Activated T-cell treated with anti-CD3 and anti-CD28 coated beads, Interleukin-2, amount 50 U/mL, for 48 hours (primary cell): ENCODE measurements at regions not wholly inside any gene's neighbourhood (a gene's known extent, or its start where the extent isn't known, plus 50 kb on each side); places are given as distances from the start of the nearest gene placed in this dataset.

Experiments used
- DNase-seq, 2 experiments: peaks; one replicate each; pipeline ENCODE4 v3.0.0-alpha.2; 2020

DNA sequence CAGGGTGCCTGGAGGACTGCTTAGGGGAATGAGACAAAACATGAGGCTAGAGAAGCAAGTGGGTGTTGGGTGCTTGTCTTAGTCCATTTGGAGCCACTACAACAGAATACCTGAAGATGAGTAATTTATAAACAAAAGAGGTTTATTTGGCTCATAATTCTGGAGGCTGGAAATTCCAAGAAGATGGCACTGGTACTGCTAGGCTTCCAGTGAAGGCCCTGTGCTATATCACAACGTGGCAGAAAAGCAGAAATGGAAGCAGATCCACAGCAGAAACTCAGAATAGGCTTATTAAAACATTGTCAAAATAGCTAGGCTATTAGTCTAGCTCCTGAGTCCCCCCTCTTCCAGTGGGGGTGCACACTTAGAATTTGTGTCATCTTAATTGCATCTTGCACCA is 701.7 kb downstream of the RWDD3 start:
- DNase-seq = no peak

DNA sequence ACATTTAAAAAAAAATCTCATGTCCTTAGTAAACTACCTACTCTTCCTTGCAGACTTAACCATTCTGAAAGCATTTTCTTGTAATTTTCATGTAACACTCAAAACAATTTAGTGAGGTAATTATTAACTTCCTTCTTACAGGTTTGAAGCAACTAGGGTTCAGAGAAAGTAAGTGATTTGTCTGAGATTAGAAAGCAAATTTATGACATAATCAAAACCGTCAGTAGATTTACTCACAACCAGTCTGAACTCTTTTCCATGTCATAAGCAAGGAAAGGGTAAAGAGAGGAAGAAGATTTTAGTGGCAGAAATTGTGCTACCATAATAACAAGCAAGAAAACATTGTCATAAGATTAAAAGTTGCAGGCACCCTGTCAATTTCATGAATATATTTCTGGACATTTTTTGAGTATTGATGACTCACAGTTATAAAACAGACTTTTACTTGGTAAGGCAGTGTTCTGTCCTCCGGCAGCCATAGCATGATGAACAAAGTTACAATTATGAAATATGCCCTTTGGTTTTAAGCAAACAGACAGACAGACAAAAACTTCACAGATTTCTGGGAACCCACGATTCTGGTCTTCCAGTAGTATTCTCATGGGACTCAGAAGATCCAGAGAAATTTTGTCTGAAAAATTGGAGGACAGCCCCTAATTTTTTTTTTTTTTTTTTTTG is 707.2 kb downstream of the RWDD3 start:
- DNase-seq = no peak

DNA sequence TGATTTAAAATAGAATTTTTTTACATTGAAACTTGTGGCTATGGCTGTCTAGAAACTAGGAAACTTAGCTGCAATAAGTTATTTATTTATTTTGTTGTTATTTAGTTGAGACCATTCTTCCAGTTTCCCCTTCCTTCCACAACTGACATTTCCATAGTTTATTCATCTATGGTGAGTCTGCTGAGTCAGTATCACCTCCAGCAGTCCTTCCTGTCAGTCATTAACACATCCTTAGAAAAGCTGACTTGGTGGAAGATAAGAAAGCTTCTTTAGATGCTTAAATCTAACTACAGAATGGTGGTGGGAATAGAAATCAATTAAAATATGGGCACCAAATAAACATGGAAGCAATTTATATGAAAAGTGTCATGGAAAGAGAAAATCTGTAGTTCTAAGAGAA is 714.0 kb downstream of the RWDD3 start:
- no peak for DNase-seq

DNA sequence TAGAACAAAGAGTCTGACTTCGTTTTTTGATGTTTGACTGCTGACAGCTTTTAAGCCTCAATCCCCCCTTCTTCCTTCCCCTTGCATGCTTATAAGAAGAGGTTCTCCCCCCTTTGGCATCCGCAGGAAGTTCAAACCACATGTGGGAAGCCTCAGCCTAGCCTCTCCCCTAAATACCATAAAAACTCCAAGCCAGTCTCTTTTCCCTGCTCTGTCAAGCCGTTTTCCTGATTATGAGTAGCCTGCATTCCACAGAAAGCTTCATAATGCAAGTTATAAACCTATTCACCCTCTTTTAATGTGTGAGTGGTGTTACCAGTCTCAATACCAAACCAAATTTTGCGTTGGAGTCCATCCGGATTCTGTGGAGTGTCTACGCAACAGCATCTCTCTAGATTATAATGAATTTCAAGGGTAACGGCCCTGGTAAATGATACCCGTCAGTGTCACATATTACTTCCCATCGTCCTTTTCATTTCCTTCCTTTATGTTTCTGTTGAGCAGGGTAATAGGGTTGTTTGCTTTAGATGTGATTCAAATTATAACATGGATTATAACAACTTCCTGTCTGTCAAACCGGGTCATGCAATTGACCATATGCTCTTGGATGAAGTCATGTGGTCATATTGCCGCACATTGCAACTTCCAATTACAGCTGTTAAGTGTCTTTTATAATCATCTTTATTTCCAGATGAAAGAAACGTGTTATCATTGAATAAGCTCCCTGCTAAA is 717.5 kb downstream of the RWDD3 start:
- DNase-seq = no peak

DNA sequence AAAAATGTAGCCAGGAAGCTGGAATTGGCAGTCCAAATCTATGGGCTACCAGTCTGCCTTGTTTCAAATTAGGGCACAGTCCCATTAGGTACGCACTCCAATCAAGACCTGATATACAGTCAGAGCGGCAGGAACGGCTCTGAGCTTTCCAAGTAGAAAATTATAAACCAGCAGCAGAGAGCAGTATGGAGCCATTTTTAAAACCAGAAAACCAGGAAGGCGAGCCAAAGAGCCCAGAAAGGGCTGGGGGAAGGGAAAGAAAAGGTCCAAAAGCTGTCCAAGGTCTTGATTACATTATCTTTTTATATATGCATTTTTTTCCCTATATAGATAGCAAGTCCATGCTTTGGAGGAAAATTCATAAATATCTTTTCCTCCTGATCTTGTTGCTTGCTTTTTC is 719.0 kb downstream of the RWDD3 start:
- no peak for DNase-seq

DNA sequence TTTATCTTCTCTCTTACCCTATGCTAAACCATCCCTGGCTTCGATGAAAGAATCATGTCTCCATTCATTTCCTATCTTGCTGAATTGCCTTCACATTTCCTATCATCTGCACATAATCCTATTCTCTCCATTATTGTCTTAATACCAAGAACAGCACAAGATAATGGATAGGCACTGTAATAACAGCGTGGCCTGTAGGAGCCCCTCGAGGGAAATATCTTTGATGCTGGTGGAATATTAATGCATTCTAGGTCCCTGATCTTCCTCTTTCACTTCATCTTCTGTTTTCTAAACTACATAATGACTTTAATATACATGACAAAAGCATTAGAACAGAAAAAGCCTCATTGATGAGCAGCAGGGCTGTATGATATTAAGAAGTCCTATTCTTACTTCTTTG is 720.6 kb downstream of the RWDD3 start:
- no peak for DNase-seq

DNA sequence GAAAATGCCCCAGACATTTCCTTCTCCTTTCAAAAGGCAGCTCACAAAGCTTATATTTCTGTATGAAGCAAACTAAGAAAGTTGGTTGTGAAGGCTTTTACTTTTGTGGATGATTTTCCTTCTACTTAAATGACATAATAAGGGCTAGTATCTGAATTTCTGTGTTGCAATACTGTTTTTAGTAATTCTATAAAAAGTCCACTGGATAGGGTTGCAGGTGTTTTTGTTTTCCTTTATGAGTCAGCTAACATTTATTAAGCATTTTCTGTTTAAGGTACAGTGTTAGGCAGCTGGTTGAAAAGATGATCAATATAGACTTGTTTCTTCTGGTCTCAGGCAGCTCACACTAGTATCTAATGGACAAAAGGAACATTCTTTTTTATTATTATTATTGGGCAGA is 722.2 kb downstream of the RWDD3 start:
- DNase-seq = no peak

DNA sequence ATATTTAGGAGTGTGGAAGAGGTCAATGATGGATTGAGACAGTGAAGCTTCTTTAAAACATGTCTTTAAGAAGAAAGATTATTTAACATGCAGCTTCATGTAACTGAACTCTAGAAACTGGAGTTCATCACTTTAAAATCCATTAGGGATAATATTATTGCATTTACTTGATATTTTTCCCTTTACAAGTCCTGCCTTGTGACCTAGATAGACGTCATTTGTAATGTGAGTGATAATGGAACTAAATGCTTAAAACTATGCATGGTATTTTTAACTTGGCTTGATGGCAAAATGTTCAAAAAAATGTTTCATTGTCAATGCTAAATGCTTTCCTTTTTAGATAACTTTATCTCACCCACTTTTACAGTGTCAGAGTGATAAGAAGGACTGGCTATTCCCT is 723.7 kb downstream of the RWDD3 start:
- no peak for DNase-seq

DNA sequence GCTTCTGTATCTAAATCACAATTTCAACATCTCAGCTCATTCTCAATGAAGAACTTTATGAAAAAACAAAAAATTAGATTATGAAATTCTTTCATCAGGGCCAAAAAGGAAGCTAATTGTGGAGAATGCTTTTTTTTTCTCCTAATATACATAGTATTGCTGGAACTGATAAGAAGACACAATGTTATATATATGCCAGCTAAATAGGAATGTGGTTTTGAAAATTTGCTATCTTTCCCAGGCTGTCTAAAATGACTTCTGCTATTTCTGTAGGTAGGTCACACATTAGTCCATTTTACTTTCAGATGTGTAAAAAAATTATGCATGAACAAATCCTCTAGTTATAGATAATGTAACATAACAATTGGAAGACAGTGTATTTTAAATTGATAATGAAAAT is 732.9 kb downstream of the RWDD3 start:
- DNase-seq = no peak

DNA sequence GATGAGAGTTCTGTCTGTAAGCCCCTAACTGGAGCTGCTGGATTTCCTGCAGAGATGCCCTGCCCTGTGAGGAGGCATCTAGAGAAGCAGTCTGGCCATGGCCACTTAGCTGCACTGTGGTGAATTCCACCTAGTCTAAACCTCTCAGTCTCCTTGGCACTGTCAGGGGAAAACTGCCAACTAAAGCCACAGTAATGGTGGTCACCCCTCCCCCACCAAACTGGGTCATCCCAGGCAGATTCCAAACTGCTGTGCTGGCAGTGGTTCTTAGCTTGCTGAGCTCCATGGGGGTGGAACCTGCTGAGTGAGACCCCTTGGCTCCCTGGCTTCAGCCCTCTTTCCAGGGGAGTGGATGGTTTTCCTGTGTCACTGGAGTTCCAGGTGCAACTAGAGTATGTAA is 740.6 kb downstream of the RWDD3 start:
- DNase-seq = no peak

DNA sequence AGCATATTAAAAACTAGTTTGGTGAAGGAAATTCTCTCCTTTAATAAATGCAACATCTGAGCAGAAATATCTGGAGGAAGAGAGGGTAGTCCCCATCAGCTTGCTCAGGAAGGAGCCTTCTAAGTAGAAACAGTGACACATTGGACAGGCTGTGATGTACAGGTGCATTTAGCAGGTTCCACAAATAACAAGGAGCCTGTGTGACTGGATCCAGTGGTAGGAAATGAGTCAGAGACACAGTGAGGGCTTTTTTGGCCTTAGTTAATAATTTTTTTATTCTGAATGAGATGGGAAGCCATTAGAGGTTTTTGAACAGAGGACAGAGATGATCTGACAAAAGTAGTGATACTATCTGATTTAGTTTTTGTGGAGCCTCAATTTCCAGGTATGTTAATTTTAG is 738.9 kb upstream of the PTBP2 start:
- DNase-seq = no peak

DNA sequence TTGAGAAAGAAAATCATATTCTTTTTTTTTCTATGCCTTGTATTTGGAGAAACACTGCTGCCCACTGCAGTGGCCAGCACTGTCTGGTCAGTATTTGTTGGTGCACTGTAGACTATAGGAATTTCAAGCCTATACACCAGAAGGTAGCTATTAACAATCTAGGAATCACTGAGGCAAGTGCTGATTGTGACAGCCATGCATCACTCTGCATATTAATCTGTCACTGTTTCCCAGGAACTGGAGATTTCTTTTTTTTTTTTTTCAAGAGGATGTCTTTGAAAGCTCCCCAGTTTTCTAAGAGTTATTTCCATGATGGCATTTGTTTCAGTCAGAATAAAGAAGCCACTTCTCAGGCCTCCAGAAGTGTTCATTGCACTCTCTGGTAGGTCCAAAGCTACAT is 737.8 kb upstream of the PTBP2 start:
- no peak for DNase-seq

DNA sequence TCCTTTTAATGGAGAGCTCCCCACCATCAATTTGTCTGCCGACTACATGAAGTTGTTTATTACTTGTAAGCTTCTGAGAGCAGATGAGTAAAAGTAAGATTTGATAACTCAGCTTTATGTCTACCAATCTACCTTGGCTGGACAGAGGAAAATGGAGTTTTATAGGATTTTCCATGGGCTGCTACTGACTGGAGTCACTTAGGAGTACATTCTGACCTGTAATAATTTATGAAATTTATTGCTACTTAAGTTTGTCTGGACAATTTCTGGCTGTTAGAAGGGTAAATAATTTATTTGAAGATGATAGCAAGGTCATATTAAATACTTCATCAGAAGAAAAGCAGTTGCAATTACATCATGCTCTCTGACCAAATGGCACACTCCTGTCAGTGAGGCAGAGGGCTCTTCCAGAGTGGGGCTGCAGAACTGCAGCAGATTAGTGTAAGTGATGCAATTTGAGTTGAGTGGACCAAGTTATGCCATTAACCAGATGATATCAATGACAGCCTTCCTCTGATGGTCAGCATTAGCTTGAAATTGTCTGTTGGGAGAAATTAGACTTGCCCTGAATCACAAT is 736.7 kb upstream of the PTBP2 start:
- no peak for DNase-seq

DNA sequence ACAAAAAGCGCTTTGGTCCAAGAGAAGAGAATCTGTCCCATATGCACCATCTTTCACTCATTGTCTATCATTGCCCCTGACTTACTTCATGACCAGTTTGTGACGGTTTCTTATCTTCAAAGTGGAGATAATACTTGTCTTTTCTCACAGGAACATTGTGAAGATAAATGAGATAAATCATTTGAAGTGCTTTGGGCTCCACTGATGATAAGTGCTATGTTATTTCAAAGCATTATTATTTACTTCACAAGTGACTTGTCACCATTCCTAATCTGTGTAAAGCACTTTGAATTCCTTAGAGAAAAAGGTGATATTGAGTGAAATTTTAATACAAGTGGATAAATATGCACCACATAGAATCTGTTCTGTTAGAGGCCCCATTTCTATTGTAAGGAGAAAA is 731.6 kb upstream of the PTBP2 start:
- DNase-seq = no peak

DNA sequence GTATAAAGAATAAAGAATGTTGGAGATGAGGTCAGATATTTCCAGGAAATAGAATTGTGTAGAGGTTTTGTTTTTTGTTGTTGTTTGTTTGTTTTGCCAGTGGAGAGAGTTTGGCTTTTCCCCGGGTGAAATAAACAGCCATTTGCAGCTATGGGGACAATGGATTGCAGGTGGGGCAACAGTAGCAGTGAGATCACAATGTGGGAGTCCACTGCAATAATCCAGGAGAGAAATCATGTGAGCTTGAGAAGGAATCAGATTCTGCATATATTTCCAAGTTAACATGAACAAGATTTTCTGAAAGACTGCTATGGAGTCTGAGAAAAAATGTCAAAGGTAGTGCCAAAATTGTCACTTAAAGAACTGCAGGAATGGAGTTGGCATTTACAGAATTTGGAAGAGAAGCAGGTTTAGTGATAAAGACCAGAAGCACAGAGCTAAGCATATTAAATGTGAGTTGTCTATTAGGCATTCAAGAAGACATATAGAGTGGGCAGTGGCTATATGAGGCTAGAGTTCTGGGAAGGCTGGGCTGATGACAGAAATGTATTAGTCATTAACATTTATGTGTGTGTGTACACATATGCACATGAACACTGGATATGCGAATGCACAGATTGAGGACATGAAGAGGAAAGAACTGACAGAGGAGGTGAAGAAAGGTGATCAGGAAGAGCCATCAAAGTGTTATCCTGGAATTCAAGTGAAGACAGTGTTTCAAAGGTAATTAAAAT is 729.6 kb upstream of the PTBP2 start:
- DNase-seq = no peak

DNA sequence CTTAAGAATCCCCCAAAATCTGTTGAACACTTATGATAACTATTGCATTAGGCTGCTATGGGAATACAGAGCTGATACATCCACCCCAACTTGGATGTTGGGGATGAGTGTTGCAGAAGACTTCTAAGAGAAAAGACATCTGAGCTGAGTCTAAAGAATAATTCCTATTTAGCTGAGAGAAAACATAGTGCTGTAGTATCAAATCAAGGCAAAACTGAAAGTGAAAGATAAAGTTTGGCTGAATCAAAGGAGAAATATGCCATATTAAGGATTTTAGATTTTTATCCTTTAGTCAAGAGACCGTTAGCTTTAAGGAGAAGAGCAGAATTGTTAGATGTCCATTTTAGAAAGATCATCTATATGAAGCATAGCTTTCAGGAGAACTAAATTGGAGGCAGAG is 726.9 kb upstream of the PTBP2 start:
- no peak for DNase-seq

DNA sequence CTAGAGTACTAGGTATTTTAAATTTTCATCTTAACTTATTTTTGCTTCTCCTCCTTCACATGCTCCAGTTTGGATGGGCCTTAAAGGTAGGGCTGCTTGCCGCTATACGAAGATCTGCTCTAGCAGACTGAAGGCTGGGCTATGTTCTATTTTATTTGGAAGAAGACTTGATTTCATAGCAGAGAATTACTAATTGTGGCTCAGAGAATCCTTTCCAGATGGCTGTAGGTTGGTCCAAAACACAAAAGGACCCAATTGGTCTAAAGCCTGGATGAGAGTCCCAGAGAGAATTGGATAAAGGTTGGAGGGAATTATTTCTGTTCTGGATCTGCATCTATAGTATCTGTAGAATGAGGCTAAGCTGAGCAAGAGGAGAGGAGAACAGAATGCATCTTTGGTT is 719.4 kb upstream of the PTBP2 start:
- DNase-seq = no peak

DNA sequence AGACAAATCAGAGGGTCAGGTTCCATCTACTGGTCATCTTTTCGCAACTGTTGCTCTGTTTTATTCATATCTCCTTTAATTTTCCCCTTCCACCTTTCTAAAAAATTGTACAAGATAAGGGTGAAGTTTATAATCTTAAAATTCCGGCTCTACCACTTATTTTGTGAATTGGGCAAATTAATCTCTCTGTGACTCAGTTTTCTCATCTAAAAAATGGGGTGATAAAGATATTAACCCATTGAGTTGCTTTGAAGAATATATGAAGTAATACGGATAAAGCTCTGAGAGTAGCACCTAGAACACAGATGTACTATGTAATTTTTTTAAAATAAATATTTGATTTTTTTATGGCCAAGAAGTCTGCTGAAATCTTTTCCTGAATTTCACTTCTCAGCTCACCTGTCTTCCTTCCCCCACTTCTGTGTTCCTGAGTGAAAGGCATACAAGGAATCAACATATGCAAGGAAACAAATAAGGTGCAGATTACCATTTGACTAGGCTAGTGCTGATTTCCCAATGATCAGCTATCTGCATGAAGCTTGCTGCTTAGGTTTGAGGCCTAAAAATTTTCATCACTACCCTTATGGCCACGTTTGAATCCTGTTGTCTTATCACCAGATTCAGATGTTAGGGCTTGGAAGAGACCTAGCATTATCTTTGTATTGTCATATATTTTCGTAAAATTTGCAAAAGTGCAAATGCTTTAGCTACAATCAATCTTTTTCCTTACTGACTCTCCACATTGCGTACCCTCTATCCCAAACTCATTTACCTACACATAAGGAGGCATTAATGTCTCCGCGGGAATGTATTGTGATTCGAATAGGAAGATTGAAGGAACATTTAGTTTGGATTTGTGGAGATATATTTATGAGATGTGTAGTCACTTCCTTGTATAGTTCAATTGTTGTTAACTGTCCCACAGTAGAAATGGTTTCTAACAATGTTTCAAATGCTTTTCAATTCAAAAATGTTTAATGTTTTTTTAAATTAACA is 718.3 kb upstream of the PTBP2 start:
- DNase-seq = no peak

DNA sequence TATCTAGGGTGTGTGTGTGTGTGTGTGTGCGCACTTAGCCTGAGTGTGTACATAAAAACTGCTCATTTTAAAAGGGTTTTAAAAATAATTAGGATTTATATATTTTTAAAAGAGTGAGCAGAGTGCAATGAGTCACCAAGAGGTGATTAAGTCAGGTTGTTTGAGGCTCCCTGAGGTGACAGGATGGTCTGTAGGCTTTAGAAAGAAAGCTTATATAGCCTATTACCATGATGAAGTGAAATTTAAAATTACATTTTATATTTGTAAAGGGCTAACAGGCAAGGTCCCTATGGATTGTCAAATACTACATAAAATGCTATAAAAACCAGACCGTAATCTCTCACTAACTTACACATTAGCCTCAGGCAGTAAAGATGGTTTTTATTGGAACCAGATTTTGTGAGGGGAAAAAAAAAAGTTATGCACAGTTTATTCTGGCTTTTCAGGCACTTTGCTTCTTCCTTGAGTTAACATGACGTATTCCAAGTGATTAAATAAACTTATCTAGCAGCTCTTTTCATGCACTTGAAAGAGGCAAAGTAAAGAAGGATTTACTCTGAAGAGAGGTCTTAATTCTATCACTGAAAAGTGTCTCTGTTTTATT is 711.7 kb upstream of the PTBP2 start:
- no peak for DNase-seq

DNA sequence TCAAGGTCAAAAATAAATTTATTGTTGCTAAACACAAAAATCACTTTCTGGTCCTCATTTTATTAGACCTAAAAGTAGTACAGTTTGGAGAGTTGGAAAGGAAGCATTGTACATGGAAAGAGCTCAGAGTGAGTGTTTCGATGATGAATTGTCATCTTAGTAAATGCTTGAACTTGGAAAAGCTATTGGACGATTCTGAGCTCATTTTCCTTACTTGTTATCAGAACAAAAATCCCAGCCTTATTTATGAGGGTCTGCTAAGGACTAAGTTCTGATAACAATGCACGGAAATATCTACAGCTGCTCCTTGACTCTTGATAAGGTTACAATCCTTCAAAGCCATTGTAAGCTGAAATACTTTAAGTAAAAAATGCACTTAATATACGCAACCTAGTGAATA is 710.0 kb upstream of the PTBP2 start:
- DNase-seq = no peak

DNA sequence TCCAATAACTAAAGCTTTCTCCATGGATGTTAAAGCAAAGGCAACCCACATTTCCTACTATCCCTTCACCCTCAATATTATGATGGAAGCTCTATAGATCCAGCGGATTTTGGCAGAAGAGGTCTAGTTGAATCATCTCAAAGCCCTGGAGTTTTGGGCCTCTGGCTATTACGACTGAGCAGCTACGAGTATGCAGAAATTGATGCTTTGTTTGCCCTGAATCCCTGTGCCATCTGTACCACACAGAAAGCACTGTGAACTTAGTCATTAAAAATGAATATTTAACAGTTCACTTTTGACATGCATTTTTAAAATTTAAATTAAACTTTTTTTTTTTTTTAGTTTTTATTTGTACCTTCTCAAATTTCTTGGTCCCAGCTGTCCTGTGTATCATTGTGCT is 705.4 kb upstream of the PTBP2 start:
- DNase-seq = no peak

DNA sequence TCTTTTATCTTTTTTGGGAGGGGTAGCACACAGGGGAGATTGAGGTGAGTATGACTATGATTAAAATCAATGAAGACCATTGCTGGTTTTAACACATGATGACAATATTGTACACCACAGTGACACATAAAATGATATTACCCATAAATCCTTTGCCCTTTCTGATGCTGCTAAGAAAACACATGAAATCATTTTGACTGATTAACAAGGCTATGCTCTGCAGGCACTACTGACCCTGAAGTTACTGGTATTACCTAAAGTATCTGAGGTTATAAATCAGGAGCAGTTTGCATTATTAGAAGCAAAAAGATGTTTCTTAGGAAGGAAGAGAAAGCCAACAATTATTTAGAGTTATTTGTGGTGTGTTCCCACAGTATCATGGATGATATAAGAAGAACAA is 701.2 kb upstream of the PTBP2 start:
- no peak for DNase-seq
